Stimulated activated CD8-positive, alpha-beta memory T cell treated with anti-CD3 and anti-CD28 coated beads, Interleukin-15, amount 100 ng/mL, for 4 hours (primary cell): ENCODE measurements at regions not wholly inside any gene's neighbourhood (a gene's known extent, or its start where the extent isn't known, plus 50 kb on each side); places are given as distances from the start of the nearest gene placed in this dataset.
"Not testable (repeated sequence)": the region's sequence is repeated elsewhere in the genome, so short reads cannot be mapped to it uniquely, and the experiment has no call there.

Experiments
- DNase-seq, 2 donors: peaks; one replicate each; pipeline ENCODE4 v3.0.0-alpha.2; 2020; ENCODE audit warnings: low read depth in 2 of 2

DNA sequence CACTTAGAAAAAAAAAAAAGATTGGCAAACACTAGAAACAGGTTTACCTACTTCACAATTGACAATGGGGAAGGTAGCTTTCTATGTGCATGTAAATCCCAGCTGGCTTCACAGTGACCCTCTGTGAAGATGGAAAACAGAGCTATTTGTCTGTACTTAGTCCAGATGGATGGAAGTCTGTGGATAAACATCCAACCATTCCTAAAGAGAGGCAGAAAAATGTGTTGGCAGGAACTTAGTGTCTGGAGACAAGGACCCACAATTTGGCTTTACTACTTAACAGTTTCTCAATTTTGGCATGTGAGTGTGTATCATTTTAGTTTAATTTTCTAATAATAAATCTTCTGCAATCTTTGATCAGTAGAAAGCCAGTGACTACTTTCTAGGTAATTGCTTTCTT, 154.4 kb downstream of the RAD51AP2 start:
- no peak for DNase-seq

DNA sequence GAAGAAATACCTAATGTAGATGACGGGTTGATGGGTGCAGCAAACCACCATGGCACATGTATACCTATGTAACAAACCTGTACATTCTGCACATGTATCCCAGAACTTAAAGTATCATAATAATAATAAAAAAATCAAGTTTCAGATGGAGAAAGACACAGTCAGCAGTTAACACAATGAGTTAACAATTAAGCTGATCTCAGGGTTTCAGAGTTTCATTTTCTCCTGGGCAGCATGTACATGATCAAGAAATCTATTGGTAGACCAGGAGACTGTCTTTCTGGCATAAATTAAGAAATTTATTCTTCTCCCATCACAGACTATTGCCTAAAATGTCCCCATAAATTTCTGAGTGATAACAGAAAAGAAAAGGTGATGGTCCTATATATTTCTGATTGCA, 155.3 kb downstream of the RAD51AP2 start:
- DNase-seq = no peak

DNA sequence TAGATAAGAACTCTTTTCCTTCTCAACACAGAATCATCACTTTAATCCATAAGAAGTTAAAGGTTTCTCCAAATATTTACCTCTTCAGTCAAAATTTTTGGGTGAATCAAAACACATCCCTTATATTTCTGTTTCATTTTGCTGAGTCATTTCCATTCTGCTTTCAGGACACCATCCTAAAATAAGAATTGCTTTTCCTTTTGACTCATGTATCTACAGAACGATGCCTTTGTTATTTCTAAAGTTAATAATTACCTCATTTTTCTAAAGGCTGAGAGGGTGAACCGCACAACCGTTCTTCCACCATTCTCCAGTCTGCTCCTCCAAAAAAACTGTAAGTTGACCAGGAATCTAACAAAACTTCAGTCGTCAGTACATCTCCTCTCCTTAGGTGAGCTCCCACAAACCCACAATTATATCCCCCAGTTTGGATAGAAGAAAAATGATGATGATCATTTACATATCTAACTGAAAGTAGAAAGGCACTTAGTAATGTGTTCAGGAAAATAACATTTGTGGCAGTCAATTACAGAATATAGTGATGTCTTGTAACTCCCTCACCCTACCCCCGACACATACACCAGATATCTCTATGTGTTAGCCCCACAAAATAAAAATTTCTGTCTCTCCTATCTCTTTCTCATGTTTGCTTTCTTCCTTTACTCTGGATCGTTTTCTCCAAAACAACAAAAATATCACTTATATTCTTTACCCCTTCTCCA, 162.5 kb downstream of the RAD51AP2 start:
- no peak for DNase-seq

DNA sequence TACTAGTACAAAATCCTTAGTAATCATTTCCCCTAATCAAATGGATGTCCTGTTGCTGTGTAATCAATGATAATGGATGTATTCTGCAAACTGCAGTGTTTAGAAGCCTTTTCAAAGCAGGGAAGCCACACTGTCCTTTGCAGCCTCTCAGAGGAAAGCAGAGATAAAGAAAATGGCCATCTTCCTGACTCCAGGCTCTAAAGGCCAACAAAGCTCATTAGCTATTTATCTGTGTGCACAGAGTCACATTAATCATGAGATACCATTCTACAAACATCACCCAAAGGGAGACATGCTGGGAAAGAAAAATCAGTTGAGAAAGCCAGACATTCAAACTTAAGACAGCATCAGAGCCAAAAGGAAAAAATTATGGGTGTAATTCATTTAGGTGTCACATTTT, 165.0 kb downstream of the RAD51AP2 start:
- DNase-seq = no peak

DNA sequence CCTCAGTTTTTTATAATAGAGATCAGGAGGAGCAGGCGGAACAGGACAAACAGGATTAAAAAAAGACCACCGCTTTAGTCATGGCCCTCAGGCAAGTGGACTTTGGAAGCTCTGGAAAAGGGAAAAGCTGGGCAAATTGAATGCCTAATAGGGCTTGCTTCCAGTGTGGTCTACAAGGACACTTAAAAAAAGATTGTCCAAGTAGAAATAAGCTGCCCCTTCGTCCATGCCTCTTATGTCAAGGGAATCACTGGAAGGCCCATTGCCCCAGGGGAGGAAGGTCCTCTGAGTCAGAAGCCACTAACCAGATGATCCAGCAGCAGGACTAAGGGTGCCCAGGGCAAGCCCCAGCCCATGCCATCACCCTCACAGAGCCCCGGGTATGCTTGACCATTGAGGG, 175.5 kb downstream of the RAD51AP2 start:
- not testable (repeated sequence) for DNase-seq

DNA sequence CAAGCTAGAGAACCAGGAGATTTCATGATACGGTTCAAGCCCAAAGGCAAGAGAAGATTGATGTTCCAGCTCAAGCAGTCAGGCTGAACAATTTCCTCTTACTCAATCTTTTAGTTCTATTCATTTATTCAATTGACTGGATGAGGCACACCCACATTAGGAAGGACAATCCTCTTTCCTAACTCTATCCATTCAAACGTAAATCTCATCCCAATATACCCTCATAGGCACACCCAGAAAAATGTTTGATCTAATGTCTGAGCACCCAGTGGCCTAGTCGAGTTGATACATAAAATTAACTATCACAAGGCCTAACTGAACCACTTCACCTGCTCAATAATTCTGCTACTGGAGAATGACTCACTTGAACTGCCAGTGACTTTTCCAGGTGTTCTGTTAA, 180.7 kb downstream of the RAD51AP2 start:
- DNase-seq = no peak

DNA sequence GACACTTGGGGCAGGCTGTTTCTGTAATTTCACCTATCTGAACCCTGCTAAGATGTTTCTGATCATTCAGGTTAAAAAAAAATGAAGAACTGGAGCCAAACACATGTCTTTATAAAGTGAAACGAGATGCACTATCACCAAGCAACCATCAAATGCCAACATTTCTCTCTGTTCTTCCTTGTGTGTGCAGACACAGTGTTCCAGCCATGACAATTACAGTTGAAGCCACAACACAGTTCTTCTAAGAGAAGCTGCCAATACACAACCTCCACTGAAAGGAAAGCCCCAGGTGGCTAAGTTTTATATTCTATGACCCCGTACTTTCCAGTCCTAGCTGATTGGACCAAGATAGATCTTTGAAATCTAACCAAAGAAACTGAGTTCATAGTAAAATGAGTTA, 181.8 kb downstream of the RAD51AP2 start:
- no peak for DNase-seq

DNA sequence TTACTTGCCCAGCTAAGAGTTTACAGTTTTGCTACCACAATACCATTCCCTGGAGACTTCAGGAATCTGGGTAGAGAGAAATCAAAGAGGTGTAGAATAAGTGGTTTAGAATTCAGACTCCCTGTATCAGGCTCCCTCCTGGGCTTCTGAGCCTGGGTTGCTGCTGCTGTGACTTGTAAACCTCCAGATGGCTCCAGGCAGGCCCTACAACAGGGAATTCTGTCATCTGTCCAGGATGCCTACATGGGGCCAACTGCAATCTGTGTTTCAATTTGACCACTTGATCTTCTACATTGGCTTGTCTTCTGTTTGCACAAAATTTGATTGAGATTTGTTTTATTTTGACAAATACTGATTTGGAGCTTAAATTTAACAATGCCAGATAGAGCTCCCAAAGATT, 183.9 kb downstream of the RAD51AP2 start:
- DNase-seq = no peak

DNA sequence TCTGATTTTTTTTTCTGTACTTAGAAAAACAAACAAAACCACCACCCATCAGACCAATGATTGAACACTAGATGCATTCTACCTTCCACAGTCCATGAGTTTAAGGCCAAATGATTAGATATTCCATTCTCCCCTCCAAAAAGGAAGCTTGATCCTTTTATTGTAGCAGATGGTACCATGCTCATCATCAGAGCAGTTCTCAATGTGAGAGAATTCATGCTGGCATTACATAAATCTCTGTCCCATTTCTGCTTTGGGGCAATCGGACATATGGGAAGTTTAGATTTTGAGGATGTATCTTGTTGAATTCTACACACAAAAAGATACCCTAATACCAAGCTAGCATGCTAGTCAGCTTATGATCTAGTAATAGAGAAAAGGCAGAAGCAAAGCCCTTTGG, 186.6 kb downstream of the RAD51AP2 start:
- no peak for DNase-seq

DNA sequence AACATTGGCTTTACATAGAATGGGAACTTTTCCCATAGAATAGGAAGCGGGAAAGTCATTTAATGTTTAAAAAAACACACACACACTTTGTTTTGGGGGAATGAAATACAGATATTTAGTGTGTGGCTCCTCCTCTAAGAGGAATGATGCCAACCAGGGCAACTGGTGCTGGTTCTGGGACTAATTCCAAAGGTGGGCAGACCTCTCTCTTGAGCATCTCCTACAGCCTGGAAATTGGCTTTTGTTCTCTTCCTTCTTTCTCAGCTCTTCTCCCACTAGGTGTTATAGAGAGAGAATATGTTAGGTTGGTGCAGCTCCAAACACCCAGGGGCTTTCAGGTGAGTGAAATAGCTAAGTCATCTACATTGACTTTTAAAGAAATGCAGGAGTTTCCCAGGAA, 190.1 kb downstream of the RAD51AP2 start:
- DNase-seq = no peak

DNA sequence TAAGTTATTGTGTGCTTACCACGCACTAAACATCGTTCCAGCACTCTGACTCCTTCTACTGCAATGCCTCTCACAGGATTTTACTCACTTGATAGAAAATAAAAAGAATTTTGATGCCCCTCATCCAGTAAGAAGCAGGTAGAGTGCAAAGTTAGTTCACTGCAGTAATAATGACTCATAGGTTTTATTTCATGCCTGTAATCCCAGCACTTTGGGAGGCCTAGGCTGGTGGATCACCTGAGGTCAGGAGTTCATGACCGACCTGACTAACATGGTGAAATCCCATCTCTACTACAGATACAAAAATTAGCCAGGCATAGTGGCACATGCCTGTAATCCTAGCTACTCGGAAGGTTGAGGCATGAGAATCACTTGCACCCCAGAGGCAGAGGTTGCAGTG, 190.6 kb downstream of the RAD51AP2 start:
- no peak for DNase-seq

DNA sequence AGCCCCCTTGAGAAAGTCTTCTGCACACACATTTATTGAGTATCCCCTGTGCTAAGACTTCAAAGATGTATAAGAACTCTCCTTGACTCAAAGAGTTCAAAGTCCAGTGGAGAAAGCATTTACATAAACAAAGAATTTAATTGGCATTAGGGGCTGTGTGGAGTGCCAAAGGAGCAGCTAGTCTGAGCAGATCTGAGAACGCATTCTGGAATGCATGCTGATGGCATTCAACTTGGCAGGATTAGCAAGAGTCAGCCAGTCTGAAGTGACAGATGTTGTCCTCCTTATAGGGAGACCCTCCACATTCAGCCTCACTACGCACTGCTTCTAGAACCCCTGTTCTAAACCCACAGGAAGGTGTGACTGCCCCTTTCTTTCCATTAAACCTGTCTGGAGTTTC, 191.5 kb downstream of the RAD51AP2 start:
- DNase-seq = no peak

DNA sequence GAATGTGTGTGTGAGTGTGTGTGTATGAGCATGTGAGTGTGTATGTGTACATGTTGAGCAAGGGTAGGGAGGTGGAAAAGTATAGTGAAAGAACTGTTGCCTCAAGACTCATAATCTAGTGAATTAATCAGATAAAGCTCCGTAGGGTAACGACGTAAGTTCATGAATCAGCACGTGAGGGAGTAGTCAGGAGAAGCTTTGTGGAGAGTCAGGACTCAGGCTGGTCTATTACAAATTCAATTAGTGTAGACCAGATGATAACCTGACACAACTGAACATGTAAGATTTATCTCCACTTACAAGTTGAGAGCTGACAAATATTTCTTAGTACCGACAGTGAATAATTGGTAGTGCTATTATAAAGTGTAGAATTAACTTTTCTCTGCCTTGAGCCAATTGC, 194.5 kb downstream of the RAD51AP2 start:
- DNase-seq = no peak

DNA sequence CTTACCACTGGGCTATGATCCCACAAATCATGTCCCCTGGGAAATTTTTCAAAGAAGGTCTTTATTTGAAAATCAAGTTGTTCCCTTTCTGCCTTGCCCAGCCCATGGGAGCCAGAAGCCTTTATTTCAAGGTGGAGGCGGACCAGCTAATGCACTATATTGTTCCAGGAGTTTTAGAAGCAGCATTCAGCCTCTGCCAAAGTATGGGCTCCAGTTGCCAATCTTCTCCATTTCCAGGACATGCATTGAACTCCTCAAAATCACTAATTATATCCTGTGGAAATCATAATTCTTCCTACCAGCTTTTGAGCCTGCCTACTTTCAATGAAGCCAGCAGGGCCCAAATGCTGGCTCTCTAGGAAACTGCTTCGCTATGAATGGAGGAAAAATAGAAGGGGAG, 195.8 kb downstream of the RAD51AP2 start:
- DNase-seq = no peak

DNA sequence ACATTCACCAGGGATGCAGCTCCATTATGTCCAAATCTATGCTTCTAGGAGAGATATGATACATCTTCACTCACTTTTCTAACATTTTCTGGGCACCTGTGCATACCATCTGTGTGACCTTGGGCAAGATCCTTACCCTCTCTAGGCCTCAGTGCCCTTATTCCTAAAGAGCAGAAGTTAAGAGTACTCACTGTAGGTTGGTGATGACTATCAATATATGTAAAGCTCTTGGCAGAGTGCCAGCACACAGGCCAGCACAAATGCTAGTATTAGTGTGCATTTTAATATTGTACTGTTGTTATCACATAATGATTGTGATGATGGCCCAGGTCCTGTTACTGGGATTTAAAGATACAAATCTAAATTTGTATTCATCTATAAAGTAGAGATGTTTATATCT, 199.2 kb downstream of the RAD51AP2 start:
- DNase-seq = no peak

DNA sequence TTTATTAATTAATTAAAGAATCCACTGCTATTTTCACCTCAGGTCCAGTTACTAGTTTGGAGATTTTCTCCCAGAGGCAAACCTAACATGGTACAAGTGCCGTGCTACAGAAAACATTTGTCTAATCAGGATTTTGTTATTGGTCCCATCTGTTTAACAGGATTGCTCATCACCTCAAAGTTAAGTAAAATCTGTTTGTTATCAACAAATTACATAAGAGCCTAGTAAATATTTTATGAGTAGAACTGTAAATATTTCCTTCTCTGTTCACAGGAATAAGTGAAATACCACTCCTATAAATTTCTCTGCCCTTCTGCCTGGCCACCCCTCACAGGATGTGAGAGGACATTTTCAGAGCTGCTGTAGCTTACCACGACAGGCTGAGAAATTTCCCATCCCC, 200.2 kb downstream of the RAD51AP2 start:
- DNase-seq = no peak

DNA sequence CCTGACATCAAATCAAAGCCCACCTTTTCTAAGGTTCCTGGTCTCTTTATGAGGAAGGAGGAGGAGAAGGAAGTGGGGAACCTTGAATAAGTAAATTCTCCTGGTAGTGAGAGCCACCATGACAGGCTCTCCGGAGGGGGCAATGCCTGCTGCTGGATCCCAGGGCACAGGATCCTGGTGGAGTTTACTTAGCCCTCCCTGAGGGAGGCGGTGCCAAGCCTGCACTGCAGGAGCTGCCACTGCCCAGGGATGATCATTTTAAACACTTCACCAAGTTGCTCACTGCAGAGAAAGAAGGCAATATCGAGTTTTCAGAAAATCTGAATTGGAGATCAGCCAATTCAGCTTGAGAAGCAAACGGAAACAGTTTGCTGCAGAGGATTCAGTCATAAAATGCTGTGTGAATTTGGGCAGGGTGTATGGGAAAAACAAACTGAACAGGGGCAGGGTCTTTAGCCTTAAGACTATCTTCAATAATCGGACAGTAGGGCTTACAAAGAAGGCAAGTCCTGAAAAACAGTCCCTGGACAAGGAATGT, 200.7 kb downstream of the RAD51AP2 start:
- DNase-seq = no peak

DNA sequence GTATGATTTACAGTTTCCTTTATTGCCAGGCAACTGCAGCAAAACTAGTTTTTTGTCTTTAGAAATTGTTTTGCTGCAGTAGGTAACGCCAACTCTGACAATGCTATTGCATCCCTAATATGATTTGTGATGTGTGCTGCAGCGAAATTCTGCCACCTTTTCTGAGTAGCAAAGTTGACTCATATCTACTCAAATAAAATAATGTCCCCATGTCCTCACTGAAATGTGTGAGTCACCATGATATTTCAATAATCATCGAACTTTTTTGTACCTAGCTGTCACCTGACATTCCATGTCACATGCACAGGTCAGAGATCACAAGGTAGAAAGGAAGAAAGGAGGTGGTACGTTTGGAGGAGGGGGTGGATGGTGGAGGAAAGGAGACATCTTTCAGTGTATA, 205.0 kb downstream of the RAD51AP2 start:
- no peak for DNase-seq

DNA sequence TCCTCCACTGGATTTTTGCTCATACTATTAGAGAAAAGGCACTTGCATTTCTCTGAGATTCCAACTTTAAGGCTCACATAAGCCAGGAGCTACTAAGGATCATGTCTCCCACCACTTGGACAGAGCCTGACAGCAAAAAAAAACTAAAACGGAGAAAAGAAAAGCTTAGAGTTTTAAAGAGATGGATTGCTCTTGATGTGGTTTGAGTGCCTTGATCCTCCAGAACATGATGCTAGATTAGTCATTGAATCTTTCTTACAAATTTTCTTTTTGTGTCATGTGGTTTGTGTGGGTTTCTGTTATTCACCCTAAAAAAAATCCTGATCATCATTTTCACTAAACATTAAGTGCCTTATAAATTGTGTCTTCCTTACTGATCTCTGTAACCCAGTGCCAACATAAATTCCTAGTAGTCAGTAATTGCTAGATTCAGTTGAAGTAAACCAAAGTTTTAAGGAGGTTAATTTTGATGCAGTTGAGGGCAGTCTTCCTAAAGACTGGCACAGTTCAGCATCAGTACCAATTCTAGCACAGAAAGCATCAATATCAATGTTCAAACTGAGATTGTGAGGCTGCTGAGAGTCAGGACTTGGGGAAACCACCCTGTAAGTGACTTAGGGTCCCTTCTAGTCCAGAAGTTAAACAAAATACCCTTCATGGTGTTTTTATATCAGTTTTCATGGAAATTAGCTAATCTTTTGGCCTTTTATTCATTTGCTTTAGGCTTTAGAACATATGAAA, 206.3 kb downstream of the RAD51AP2 start:
- no peak for DNase-seq

DNA sequence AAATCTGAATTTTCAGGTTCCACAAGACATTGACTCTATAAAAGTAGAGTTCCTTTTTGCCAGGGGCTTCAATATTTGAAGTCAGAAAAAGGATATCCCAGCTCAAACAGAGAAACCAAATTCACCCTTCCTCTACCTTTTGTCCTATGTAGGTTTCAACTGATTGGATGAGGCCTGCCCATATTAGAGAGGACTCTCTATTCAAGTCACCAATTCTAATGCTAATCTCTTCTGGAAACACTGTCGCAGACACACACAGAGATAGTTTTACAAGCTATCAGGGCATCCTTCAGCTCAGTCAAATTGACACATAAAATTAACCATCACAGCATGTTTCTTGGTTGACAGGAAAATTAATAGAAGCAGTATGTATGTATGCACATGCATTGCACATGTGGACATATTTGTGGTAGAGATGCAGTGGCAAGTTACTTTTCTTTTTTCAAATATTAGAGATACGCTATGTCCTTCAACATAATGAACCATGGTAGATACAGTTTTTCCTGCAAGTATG, 207.1 kb downstream of the RAD51AP2 start:
- DNase-seq = no peak

DNA sequence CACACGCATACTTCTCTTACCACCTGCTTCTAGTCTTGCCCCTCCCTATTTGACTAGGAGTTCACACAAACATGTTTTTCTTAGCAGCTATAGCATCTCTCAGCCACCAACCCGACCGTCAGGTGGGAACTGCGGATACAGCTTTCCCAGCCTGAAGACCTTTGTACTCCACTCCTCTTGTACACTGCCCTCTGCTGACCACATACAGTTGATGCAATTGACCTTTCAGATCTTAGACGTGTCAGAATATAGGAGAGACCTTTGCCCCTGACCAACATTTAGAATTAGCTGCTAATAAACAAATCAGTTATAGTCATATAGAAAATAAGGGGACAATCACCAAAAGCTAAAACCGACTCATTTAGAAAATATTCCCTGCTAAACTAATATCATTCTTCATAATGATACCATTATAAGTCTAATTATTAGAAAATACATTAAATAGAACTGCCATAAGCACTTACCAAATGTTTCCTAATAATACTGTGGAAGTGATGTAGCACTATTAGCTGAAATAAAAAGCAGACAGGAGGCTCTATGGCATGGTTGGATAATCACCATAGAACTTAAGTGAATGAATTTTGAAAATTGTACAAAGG, 208.4 kb downstream of the RAD51AP2 start:
- DNase-seq = no peak

DNA sequence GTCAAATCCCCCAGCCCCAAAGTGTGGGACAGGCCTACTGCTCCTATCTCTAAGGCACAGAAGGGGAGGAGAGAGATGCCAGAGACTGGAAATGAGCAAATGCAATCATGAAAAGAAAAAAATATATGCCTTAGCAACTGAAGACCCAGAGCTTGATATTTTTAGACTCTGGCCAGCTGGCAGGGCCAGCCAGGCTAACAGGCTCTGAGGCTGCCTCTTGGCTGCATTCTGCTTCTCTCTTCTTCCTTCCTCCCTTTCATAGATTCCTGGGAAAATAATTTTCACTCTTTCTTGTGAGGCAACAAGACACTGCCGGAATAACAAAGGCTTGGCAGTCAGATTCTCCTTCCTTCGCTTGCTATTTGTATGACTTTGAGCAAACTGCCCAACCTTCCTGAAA, 209.1 kb downstream of the RAD51AP2 start:
- no peak for DNase-seq

DNA sequence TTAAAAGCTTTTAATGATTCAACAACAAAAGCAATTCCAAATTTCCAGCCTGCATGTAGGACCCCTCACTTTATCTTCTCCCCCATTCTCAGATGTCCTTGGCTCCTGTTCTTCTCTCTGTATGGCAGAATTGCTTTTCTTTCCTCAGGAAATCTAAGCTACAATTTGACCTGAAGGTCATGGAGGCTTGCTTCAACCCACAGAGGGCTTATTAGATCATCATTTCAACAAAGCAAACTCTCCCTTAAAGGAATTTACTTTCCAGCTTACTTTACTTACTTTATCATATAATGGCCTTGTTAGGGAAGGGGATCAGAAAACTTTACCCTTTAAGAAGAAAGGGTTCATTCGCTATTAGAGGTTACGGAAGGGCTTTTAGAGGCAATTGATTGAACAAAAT, 211.5 kb downstream of the RAD51AP2 start:
- DNase-seq = no peak
